GM23338 (cell line): ENCODE measurements at regions not wholly inside any gene's neighbourhood (a gene's known extent, or its start where the extent isn't known, plus 50 kb on each side); places are given as distances from the start of the nearest gene placed in this dataset.

Experiments
- ATAC-seq: fragments of 200-7000 bp; cut with Tn5 transposase; 3 replicates; pipeline ENCODE4 v1.9.1; 2020
- DNase-seq: peaks from one replicate; pipeline ENCODE4 v3.0.0-alpha.2; 2015; ENCODE audit warnings: low spot score
- H2AFZ ChIP-seq: fragments of 200-600 bp; sonication (generic); 2 replicates; pipeline ENCODE4 v1.8.0; 2016; ENCODE audit warnings: antibody characterized with exemption, mild to moderate bottlenecking, moderate library complexity
- H3F3A ChIP-seq: fragments of 200-600 bp; sonication (generic); replicated peaks from 2 replicates; pipeline ENCODE4 v1.8.0; 2017; ENCODE audit warnings: antibody characterized with exemption, mixed run types, low read depth
- H3K27ac ChIP-seq: fragments of 200-600 bp; sonication (generic); 2 replicates; pipeline ENCODE4 v1.6.1; 2016; ENCODE audit warnings: low read depth
- H3K27me3 ChIP-seq: fragments of 200-600 bp; sonication (generic); 2 replicates; pipeline ENCODE4 v1.8.0; 2016; ENCODE audit warnings: mild to moderate bottlenecking, mixed run types, moderate library complexity; ENCODE audit not compliant: insufficient read depth
- H3K36me3 ChIP-seq: fragments of 200-600 bp; sonication (generic); 2 replicates; pipeline ENCODE4 v1.8.0; 2016; ENCODE audit warnings: mild to moderate bottlenecking; ENCODE audit not compliant: insufficient read depth
- H3K4me1 ChIP-seq: fragments of 200-600 bp; sonication (generic); 2 replicates; pipeline ENCODE4 v1.8.0; 2016; ENCODE audit warnings: mild to moderate bottlenecking, moderate library complexity; ENCODE audit not compliant: insufficient read depth
- H3K4me2 ChIP-seq: fragments of 200-600 bp; sonication (generic); 2 replicates; pipeline ENCODE4 v1.7.1; 2017; ENCODE audit warnings: mixed run types
- H3K4me3 ChIP-seq: fragments of 200-600 bp; sonication (generic); 2 replicates; pipeline ENCODE4 v1.6.1; 2016; ENCODE audit warnings: mixed run types
- H3K79me2 ChIP-seq: fragments of 200-600 bp; sonication (generic); replicated peaks from 2 replicates; pipeline ENCODE4 v1.8.0; 2017; ENCODE audit warnings: mild to moderate bottlenecking; ENCODE audit not compliant: insufficient read depth
- H3K9me2 ChIP-seq: fragments of 200-600 bp; sonication (generic); 2 replicates; pipeline ENCODE4 v1.8.0; 2017; ENCODE audit not compliant: insufficient read depth
- H4K20me1 ChIP-seq: fragments of 200-600 bp; sonication (generic); replicated peaks from 2 replicates; pipeline ENCODE4 v1.8.0; 2017; ENCODE audit warnings: mild to moderate bottlenecking; ENCODE audit not compliant: insufficient read depth
- H3K27ac Mint-ChIP-seq: 2 replicates; pipeline ENCODE4 v1.8.0; 2020; ENCODE audit warnings: inconsistent platforms, mild to moderate bottlenecking, moderate library complexity, mixed read lengths
- H3K27me3 Mint-ChIP-seq: 3 replicates; pipeline ENCODE4 v1.8.0; 2022; ENCODE audit warnings: low read depth, mild to moderate bottlenecking, moderate library complexity, mixed read lengths, inconsistent platforms; ENCODE audit not compliant: insufficient read depth, poor library complexity
- H3K36me3 Mint-ChIP-seq: 3 replicates; pipeline ENCODE4 v1.8.0; 2021; ENCODE audit warnings: low read depth, mild to moderate bottlenecking, inconsistent platforms, moderate library complexity, mixed read lengths
- H3K4me1 Mint-ChIP-seq: 3 replicates; pipeline ENCODE4 v1.8.0; 2020; ENCODE audit warnings: mild to moderate bottlenecking, inconsistent platforms, mixed read lengths
- H3K4me3 Mint-ChIP-seq: 3 replicates; pipeline ENCODE4 v1.8.0; 2021; ENCODE audit warnings: moderate library complexity, mild to moderate bottlenecking, inconsistent platforms, mixed read lengths
- H3K9me3 Mint-ChIP-seq: 3 replicates; pipeline ENCODE4 v1.8.0; 2020; ENCODE audit warnings: moderate library complexity, mild to moderate bottlenecking, inconsistent platforms, mixed read lengths
- ETS1 ChIP-seq: IDR thresholded peaks from 2 replicates; pipeline ENCODE4 v1.6.1; 2016; ENCODE audit warnings: antibody characterized with exemption
- EZH2phosphoT487 ChIP-seq: fragments of 200-600 bp; sonication (generic); IDR thresholded peaks from one replicate; pipeline ENCODE4 v1.8.1; 2018; ENCODE audit warnings: antibody characterized with exemption; ENCODE audit not compliant: unreplicated experiment
- JUNB ChIP-seq: IDR thresholded peaks from one replicate; pipeline ENCODE4 v1.6.1; 2016; ENCODE audit warnings: antibody characterized with exemption; ENCODE audit not compliant: unreplicated experiment
- POLR2AphosphoS5 ChIP-seq: IDR thresholded peaks from 2 replicates; pipeline ENCODE4 v1.6.1; 2016; ENCODE audit warnings: antibody characterized with exemption, low read depth
- STAT1 ChIP-seq: IDR thresholded peaks from one replicate; pipeline ENCODE4 v1.6.1; 2016; ENCODE audit warnings: antibody characterized with exemption; ENCODE audit not compliant: unreplicated experiment
- ZNF114 ChIP-seq: fragments of 250-450 bp; sonication (Bioruptor Pico); IDR thresholded peaks from 2 replicates; pipeline ENCODE4 v1.5.0; 2020; ENCODE audit warnings: mild to moderate bottlenecking, moderate library complexity
- TF ChIP-seq, protein P1 (sequence below): fragments of 250-450 bp; sonication (Bioruptor Pico); IDR thresholded peaks from 2 replicates; pipeline ENCODE4 v1.5.0; 2020; ENCODE audit warnings: mild to moderate bottlenecking, moderate library complexity
- TF ChIP-seq, protein P2 (sequence below), 2 experiments: fragments of 200-600 bp in 1 of 2; sonication (generic) in 1 of 2; conservative IDR thresholded peaks; 2 replicates each; pipeline versions ENCODE4 v1.5.1 to v1.6.1; 2016 to 2017; ENCODE audit warnings: antibody characterized with exemption in 2 of 2, low read depth in 2 of 2, mild to moderate bottlenecking in 2 of 2, moderate library complexity in 1 of 2

DNA sequence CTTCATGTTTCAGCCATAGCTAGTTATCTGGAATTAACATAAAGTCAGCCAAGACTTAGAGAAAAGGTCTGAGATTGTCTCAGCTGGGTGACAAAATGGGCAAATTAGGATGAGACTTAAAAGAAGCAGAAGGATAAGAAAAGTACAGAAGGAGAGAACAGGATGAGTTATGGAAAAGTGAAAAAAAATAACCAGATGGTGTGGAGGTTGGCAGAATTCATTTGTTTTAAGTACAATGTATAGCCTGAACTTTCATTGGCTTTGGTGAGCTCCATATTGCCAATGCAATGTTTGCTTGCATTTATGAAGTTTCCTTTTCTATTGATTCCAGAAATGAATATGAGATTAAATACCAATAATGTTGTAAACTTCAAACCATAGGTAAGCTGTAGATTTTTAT lies 447.2 kb upstream of the DPH6 start (continued):
- TF ChIP-seq ETS1: no peak
- no peak for TF ChIP-seq POLR2AphosphoS5
- TF ChIP-seq, protein P1, sequence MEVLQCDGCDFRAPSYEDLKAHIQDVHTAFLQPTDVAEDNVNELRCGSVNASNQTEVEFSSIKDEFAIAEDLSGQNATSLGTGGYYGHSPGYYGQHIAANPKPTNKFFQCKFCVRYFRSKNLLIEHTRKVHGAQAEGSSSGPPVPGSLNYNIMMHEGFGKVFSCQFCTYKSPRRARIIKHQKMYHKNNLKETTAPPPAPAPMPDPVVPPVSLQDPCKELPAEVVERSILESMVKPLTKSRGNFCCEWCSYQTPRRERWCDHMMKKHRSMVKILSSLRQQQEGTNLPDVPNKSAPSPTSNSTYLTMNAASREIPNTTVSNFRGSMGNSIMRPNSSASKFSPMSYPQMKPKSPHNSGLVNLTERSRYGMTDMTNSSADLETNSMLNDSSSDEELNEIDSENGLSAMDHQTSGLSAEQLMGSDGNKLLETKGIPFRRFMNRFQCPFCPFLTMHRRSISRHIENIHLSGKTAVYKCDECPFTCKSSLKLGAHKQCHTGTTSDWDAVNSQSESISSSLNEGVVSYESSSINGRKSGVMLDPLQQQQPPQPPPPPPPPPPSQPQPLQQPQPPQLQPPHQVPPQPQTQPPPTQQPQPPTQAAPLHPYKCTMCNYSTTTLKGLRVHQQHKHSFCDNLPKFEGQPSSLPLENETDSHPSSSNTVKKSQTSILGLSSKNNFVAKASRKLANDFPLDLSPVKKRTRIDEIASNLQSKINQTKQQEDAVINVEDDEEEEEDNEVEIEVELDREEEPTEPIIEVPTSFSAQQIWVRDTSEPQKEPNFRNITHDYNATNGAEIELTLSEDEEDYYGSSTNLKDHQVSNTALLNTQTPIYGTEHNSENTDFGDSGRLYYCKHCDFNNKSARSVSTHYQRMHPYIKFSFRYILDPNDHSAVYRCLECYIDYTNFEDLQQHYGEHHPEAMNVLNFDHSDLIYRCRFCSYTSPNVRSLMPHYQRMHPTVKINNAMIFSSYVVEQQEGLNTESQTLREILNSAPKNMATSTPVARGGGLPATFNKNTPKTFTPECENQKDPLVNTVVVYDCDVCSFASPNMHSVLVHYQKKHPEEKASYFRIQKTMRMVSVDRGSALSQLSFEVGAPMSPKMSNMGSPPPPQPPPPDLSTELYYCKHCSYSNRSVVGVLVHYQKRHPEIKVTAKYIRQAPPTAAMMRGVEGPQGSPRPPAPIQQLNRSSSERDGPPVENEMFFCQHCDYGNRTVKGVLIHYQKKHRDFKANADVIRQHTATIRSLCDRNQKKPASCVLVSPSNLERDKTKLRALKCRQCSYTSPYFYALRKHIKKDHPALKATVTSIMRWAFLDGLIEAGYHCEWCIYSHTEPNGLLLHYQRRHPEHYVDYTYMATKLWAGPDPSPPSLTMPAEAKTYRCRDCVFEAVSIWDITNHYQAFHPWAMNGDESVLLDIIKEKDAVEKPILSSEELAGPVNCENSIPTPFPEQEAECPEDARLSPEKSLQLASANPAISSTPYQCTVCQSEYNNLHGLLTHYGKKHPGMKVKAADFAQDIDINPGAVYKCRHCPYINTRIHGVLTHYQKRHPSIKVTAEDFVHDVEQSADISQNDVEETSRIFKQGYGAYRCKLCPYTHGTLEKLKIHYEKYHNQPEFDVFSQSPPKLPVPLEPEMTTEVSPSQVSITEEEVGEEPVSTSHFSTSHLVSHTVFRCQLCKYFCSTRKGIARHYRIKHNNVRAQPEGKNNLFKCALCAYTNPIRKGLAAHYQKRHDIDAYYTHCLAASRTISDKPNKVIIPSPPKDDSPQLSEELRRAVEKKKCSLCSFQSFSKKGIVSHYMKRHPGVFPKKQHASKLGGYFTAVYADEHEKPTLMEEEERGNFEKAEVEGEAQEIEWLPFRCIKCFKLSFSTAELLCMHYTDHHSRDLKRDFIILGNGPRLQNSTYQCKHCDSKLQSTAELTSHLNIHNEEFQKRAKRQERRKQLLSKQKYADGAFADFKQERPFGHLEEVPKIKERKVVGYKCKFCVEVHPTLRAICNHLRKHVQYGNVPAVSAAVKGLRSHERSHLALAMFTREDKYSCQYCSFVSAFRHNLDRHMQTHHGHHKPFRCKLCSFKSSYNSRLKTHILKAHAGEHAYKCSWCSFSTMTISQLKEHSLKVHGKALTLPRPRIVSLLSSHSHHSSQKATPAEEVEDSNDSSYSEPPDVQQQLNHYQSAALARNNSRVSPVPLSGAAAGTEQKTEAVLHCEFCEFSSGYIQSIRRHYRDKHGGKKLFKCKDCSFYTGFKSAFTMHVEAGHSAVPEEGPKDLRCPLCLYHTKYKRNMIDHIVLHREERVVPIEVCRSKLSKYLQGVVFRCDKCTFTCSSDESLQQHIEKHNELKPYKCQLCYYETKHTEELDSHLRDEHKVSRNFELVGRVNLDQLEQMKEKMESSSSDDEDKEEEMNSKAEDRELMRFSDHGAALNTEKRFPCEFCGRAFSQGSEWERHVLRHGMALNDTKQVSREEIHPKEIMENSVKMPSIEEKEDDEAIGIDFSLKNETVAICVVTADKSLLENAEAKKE (CRISPR knock-in tag): no peak
- no peak for TF ChIP-seq ZNF114 (CRISPR knock-in tag)

GRCh38 chr15:35994876-35995275 lies 448.9 kb upstream of the DPH6 start:
- Histone ChIP-seq H3K27ac (no peak overlapping the region), H2AFZ (no peak overlapping the region; the same call in 1 of the 2 replicates), H3K4me3 (no peak overlapping the region), H4K20me1 (no peaks in the 10 kb centered on the region), H3K9me2 (peaks cover 6% of the 10 kb centered on the region), H3K27me3 (no peaks in the 10 kb centered on the region), H3F3A (no peaks in the 10 kb centered on the region), H3K79me2 (no peaks in the 10 kb centered on the region), H3K4me2 (no peak overlapping the region), H3K4me1 (peaks cover 4% of the 10 kb centered on the region; the same call in 1 of the 2 replicates), H3K36me3 (no peaks in the 10 kb centered on the region)
- peaks cover 3% of the 10 kb centered on the region; the same call in 2 of the 3 replicates for H3K36me3 Mint-ChIP-seq
- H3K27ac Mint-ChIP-seq: no peak overlapping the region
- no peaks in the 10 kb centered on the region for H3K27me3 Mint-ChIP-seq
- DNase-seq: no peak
- H3K9me3 Mint-ChIP-seq: peaks cover 13% of the 10 kb centered on the region; the same call in 2 of the 3 replicates
- H3K4me3 Mint-ChIP-seq: no peak overlapping the region
- no peak for ATAC-seq
- H3K4me1 Mint-ChIP-seq: peaks cover 7% of the 10 kb centered on the region; the same call in 2 of the 3 replicates
- TF ChIP-seq ZNF114 (CRISPR knock-in tag): no peak
- TF ChIP-seq, protein P2, sequence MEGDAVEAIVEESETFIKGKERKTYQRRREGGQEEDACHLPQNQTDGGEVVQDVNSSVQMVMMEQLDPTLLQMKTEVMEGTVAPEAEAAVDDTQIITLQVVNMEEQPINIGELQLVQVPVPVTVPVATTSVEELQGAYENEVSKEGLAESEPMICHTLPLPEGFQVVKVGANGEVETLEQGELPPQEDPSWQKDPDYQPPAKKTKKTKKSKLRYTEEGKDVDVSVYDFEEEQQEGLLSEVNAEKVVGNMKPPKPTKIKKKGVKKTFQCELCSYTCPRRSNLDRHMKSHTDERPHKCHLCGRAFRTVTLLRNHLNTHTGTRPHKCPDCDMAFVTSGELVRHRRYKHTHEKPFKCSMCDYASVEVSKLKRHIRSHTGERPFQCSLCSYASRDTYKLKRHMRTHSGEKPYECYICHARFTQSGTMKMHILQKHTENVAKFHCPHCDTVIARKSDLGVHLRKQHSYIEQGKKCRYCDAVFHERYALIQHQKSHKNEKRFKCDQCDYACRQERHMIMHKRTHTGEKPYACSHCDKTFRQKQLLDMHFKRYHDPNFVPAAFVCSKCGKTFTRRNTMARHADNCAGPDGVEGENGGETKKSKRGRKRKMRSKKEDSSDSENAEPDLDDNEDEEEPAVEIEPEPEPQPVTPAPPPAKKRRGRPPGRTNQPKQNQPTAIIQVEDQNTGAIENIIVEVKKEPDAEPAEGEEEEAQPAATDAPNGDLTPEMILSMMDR (conservative IDR thresholded peaks at IDR 0.05; ENCODE audit: low read depth in 2 of 2): no peak
- TF ChIP-seq STAT1: no peak
- TF ChIP-seq JUNB: no peak
- TF ChIP-seq POLR2AphosphoS5: no peak
- TF ChIP-seq EZH2phosphoT487: no peak
